Activated CD4-positive, alpha-beta T cell treated with anti-CD3 and anti-CD28 coated beads, Interleukin-2, Interleukin-4, amounts not matched to agents 100 ng/mL and 50 ng/mL, durations not matched to agents 16 hours and 8 hours (primary cell): ENCODE measurements at regions not wholly inside any gene's neighbourhood (a gene's known extent, or its start where the extent isn't known, plus 50 kb on each side); places are given as distances from the start of the nearest gene placed in this dataset.
"Not testable (repeated sequence)": the region's sequence is repeated elsewhere in the genome, so short reads cannot be mapped to it uniquely, and the experiment has no call there.

Experiments
- DNase-seq: peaks from one replicate; pipeline ENCODE4 v3.0.0-alpha.2; 2020; ENCODE audit warnings: low spot score

DNA sequence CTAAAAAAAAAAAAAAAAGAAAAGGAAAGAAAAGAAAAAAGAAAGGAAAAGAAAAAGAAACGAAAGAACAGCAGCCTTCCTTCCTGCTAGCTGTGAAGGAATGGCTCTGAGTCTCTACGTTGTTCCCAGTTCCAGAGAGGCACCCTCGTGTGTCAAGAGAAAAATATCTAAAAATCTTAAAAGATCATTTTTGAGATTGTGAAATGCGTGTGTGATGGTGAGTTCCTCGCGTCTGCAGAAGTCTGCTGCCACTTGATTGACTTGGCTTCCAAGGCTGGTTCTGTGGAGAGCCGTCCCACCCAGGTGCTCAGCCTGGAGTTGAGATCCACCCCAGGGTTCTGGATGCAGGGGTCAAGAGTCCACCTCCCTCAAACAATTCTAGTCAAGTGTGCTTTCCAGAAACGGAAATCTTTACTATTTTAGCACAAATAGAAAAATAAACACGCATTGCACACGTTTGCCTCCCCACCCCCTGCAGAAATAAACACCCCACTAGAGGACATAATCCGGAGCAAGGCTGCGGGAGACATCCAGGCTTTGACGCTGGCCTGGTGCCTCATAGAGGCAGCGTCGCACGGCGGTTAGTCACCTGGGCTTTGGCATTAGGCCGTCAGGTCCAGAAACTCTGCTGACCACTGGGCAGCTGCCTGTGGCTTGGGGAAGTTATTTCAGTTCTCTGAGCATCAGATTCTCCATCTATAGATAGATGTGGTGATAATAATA, 265.4 kb downstream of the FAM43A start:
- DNase-seq, result no peak

DNA sequence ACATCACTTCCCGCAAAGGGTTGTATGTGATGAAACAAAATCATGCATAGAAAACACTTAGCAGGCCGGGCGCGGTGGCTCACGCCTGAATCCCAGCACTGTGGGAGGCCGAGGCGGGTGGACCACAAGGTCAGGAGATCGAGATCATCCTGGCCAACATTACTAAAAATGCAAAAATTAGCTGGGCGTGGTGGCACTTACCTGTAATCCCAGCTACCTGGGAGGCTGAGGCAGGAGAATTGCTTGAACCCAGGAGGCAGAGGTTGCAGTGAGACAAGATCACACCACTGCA, 265.9 kb downstream of the FAM43A start:
- DNase-seq, result not testable (repeated sequence)

DNA sequence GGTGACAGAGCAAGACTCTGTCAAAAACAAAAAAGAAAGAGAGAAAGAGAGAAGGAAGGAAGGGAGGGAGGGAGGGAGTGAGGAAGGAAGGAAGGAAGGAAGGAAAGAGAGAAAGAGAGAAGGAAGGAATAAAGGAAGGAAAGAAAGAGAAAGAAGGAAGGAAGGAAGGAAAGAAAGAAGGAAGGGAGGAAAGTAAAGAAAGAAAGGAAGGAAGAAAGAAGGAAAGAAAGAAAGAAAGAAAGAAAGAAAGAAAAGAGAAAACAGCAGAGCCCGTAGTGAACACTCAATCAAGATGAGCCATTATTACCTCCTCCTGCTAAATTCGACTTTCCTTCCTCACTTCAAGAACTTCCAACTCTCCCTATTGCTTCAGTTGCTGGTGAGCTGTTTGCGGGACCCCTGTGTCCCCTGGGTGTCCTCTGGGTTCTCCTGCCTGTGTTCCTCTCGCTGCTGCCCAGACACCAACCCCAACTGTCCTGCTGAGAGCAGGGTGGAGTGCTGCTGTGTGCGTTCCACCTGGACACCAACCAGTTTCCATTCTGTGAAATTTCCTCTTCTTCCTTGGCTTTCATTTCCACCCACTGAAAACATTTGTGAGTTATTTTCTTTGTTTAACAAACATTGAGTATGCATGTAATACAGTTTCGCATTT, 266.4 kb downstream of the FAM43A start:
- no peak for DNase-seq

DNA sequence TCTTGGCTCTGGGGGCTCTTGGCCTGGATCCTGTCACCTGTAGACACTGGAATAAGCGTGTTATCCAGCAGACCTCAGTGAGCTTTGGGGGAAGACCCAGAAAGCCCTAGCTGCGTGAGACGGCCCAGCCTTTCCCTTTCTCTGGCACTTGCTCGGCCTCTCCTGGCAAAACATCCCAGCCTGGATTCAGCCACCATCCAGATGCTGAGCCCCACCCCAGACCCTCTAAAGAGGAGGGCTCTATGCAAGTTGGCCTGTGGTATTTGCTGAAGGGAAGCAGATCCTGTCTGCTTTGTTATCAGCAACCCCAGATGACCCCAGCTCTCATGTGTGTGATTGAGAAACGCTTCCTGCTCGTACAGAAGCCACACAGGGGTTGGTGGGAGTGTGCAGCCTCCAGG, 267.2 kb downstream of the FAM43A start:
- DNase-seq, result no peak

DNA sequence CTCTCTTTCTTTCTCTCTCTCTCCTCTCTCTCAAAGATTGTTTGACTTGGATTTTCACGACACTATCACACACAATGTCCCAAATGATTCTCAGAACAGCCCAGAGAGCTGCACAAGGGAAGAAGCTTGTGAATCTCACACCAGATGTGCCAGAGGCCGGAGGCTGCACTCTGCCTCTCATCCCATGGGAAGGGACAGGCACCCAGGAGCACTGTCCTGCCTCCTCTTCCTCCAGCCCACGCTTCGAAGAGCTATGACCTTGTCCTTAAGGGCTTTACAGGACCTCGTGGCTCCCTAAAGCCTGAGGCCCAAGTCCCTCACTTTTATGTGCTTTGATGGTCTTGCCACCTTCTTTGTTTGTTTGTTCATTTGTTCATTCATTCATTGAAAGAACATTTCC, 267.6 kb downstream of the FAM43A start:
- no peak for DNase-seq

DNA sequence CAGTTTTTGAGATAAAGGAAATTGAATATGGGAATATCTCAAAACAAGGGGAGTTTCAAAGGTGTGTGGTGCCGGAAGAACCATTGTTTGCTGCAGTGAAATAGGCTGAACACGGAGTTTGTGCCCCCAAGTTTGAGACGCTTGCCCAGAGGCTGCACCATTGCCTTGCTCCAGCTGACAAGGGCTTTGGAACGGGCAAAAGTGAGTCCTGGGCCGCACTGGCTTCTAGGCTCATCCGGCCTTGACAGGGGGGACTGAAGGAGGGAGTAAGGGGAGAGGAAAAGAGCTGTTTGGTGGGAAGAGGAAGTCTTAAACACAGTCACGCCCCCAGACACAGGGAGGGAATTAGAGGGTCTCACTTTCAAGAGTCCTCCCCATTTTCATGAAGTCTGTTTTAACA, 269.9 kb downstream of the FAM43A start:
- DNase-seq, result no peak

DNA sequence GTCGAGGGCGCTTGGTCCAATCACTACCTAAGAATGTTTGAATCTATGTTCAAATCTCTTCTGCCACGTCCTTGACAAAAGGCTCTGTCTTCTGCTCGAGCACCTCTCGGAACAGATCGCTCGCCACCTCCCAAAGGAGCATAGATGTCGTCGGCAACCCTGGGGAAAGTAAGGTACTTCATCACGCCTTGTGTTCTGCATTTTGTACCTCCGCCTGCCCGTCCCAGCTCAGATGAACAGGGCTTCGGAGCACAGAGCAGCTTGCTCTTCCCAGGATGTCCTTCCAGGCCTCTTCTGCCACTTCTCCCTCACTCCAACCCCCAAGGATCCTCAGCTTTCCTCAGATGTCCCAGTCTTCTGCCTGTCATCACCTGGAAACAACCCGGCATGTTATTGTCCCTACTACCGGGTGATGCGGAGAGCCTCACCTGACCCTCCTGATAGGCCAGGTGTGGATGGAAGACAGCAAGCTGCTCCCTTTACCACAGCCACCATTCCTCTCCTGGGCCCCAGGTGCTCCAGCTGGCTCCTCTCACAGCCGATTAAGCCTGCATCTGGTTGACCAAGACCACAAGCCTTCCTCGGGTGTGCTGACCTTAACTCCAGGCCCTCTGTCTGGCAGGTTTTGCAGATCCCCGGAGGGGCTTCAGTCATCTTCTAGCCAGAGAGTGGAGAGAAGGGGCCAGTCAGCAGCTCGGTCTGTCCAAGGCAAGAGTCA, 270.5 kb downstream of the FAM43A start:
- DNase-seq, result no peak

DNA sequence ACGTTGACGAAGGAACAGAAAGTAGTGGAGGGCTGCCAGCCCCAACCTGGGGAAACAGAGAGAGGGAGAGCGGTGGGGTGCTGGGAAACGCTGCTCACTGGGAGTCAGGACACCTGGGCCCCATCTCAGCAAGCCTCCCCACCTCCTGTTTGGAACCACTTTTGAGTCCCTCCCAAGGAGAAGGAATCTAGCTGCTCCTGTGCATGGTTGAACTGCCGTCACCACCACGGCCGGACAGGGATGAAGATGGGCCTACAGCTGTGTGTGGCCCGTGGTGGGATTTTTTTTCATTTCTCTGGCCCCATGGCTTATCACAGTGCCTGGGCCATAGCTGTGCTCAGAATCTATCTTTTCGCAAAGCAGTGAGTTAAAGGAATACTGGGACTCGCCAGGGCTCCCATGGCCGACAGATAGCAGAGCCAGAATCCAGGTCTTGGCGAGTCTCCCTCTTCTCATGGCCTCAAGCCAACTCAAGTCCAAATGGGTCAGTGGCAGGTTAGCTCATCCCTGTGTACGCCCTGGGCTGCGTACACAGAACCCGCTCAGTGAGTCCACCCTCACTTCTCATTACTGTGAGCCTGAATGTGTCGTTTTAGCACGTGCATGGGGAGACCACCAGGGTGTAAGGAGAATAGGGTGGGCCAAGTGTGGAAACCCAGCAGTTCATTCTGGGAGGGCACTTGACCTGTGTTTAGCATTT, 271.2 kb downstream of the FAM43A start:
- DNase-seq, result no peak

DNA sequence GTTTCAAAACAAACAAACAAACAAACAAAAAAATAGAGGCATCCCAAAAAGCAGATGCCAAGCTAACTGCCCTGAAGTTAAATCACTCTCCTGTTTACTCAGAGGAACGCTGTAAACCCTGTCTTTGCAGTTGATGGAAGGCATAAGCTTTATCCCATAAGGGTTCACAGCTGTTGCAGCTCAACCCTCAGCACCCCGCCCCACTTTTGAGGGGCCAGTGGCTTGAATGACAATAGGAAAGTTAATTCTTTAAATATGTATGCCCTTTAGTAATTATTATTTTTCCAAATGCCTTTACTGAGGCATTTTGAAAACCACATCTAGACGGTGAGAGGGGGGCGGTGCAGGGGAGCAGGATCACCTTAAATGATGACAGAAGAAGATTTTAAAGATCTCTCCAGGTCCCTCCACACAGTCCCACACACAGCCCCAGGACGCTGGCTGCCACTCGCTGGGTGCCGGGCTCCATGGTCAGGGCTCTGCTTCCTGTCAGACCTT, 272.1 kb downstream of the FAM43A start:
- no peak for DNase-seq

DNA sequence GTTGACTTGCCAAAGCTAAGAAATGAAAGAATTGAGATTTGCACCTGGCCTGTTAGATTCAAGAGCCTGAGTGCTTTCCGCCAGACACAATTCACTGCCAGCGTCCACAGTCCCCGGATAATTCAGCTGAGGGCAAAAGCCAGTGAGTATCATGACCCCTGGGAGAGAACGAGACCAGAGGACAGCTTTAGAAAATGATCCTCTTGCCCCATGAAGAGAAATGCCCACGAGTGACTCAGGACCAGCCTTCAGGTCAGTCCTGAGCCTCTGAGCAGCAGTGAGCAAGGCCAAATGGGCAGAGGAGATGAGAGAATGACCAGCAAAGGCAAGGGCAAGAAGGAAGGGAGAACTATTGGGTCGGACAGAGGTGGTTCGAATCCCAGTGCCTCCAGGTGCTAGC, 273.5 kb downstream of the FAM43A start:
- DNase-seq, result no peak

DNA sequence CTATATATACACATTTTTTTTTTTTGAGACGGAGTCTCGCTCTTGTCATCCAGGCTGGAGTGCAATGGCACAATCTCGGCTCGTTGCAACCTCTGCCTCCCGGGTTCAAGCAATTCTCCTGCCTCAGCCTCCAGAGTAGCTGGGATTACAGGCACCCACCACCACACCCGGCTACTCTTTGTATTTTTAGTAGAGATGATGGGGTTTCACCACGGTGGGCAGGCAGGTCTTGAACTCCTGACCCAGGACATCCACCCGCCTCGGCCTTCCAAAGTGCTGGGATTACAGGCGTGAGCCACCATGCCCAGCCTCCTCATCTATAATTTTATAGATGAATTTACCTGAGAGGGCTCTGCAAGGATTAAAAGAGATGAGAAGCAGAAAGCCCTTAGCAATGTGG, 274.0 kb downstream of the FAM43A start:
- DNase-seq, result not testable (repeated sequence)

DNA sequence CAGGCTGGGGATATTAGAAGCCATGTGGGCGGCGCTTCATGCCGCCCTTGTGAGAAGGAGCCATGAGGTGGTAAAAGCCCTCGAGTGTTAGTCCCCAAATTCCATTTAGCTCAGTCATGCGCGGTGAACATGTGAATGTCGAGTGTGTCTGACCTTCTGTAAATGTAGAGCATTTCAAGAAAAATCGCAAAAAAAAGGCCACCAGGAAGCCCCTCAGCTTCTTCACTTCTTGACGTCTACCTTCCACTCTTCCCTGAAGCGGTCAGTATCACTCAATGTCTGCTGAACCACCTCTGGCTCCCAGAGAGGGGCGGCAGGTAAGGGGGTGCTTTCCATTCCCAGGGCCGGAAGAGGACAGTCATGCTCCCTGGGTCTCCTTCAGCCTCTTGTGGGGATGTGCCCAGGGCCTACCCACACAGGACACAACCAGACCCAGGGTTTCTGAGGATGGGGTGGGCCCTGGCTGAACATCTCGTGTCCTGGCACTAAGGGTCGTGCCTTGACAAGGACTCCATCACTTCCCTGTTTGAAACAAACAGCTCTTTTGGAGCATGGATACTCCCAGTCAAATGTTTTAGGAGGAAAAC, 274.9 kb downstream of the FAM43A start:
- DNase-seq, result no peak

DNA sequence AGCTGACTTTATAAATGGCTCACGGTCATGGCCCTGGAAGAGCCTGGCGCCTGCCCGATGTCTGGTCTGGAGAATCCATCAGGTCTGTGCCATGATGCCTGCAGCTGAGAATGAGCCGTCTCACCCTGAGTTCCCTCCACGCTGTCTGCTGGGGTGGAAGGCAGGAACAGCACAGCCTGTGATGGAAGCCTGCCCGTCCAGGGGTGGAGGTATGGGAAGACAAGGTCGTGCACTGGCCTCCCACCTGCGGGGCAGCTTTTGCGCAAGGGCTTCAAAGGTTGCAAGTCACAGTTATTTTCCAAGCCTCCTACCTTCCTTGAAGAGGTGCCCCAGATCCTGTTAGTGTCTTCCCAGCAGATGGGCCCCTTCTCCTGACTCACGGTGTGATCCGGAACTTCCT, 275.5 kb downstream of the FAM43A start:
- DNase-seq, result no peak

DNA sequence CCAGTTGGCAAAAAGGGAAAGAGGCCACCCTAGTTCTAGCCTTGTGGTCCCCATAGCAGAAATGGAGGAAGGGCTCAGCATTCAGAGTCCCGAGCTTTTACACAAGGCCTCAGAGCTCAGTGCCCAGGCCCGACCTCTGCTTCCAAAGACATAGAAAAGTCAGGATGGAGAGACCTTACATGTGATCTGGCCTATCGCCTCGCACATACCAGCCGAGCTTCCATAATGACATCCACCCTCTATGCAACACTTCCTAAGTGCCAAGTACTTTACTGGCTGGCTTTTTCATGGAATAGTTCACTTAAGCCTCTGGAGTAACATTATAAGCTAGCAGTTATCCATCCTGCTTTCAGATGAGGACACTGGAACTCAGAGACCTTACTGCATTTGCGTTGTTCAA, 275.9 kb downstream of the FAM43A start:
- no peak for DNase-seq

DNA sequence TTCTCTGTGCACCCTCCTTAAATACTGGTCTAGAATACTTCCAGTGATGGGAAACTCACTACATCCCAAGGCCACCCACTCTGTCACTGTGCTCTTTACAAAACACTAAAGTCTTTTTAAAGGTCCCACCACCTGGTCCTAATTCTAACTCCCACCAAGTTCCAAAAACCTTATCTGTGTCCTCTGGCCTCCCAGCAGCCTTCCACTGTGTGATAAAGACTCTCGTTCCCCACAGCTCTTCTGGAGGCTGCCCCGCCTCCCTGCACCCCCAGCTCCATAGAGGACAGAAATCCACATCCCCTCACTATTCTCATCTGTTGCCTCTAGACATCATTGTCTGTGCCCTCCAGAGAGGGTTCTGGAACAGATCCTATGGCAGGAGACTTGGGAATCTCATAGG, 276.4 kb downstream of the FAM43A start:
- DNase-seq, result no peak

DNA sequence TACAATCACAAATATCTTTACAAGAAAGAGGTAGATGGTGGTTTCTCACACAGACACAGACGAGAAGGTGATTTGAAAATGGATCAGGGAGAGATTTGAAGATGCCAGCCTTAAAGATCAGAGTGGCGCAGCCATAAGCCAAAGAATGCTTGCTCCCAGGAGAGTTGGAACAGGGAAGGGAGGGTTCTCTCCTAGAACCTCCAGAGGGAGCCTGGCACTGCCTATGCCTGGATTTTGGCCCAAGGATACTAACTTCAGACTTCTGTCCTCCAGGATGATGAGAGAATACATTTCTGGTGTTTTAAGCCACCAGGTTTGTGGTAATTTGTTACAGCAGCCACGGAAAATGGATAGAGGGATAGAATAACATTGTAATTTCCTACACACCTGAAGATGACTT, 279.1 kb downstream of the FAM43A start:
- no peak for DNase-seq

DNA sequence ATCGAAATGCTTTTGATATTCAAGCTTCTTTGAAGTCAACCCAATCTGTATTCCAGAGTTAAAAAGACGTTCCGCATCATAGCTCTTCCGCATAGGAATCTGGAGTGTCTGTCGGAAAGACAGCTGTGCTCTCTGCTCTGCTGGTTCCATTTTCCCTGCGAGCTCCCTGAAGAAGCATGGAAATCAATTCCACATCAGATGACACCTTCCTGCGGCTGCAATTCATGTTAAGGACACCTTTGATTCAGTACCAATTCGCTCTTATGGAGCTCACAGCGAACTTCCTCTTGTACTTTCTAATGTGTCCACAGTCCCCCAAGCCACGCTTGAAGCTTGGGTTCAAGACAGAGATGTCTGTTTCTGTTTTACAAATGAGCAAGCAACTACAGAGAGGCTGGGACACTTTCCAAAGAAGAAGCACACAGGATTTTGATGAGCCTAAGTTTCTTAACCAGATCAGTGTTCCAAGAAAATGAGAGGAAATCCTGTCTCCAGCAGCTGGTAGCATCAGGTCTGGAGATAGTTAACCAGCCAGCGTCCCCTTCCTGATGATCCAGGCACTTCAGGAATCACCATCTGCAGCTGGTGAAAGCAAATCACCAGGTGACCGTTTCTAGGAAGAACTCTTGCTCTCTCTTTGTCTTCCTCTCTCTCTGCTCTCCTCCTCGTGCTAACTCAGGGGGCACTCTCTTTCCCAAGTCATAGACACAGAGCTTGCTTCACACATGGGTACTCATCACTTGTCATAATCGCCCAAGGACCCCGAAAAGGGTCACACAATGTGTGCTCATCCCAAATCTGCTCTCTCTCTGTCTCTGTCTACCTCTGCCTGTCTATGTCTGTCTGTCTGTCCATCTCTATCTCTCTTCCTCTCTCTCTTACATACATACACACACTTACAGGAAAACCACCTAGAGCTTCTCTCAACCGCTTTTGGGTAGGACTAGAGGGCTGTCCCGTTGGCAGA, 281.8 kb downstream of the FAM43A start:
- no peak for DNase-seq

DNA sequence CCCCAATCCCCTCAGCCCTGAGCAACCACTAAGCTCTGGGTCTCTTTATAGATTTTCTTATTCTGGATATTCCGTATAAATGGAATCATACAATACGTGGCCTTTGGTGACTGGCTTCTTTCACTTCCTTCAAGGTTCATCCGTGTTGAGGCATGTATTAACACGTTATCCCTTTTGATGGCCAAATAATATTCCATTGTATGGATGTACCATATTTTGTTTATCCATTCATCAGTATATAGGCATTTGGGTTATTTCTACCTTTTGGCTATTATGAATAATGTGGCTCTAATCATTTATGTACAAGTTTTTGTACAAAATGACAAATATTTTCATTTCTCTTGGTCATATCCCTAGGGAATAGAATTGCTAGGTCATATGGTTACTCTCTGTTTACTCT, 284.4 kb downstream of the FAM43A start:
- no peak for DNase-seq

DNA sequence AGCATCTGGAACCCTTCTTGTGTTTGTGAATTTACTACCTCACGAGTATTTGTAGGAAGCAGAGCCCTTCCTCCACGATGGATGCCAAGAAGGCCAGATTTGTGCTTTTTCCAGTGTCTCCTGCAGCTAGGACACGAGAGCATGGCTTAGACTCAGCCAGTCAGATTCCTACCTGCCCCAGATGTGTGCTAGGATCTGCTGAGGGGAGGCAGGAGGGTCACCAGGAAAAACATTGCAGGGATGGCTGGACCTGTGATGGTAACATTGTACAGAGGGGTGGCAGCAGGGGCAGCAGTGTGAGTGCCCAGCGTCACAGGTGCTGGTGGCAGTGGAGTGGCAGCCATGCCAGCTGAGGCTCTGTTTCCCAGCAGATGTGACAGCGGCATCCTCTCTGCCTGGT, 285.3 kb downstream of the FAM43A start:
- DNase-seq, result no peak

DNA sequence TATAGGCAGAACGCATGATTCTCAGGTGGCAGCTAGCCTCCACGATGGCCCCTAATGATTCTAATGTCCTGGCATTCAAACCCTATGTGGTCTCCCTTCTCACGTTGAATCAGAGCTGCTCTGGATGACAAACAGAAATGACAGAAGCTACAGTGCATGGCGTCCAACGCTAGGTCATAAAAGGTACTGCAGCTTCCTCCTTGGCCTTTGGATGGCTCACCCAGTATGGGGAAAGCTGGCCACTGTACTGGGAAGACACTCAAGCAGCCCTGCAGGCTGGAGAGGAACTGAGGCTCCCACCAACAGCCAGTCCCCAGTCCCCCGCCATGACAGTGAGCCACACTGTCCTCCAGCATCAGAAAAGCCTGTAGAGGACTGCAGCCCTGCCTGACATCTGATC, 286.3 kb downstream of the FAM43A start:
- DNase-seq, result no peak

DNA sequence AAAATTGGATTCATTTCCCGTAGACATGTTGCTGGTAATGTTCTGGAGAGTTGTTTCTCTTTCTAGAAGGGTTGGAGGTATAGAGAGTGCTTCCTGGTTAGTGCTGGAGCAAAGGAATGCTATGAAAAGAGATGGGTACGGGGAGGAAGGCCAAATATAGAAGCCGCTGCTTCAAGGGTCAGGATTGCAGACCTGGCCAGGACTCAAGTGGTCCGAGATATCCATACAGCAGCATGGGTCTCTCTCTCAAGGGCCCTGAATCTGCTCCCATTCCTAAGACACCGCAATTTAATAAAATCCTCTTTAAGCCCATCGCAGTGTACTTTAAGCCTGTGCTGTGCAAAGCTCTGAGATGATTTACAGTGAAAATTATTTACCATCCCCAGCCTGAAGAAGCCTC, 287.0 kb downstream of the FAM43A start:
- no peak for DNase-seq
